OCI-LY7 (cell line): ENCODE measurements at regions not wholly inside any gene's neighbourhood (a gene's known extent, or its start where the extent isn't known, plus 50 kb on each side); places are given as distances from the start of the nearest gene placed in this dataset.
"Not testable (repeated sequence)": the region's sequence is repeated elsewhere in the genome, so short reads cannot be mapped to it uniquely, and the experiment has no call there.

Experiments
- BruUV-seq: library from RNA; stranded (reverse); fragments of 400-500 nt; replicated peaks from 2 replicates; lab custom pipeline; 2021; lab: Mats Ljungman, UMichigan
- CTCF ChIA-PET: fragments of 300-600 bp; sonication (Branson Sonifier 250); formaldehyde crosslinking; loops from one replicate; lab custom pipeline; 2022; ENCODE audit warnings: antibody characterized with exemption; ENCODE audit not compliant: unreplicated experiment; lab: Charles Lee
- POLR2A ChIA-PET: fragments of 300-600 bp; sonication (Branson Sonifier 250); formaldehyde crosslinking; loops from one replicate; lab custom pipeline; 2022; ENCODE audit warnings: antibody characterized with exemption; lab: Charles Lee
- DNase-seq: peaks from one replicate; pipeline ENCODE4 v3.0.0-alpha.2; 2015; ENCODE audit warnings: low spot score
- H2AFZ ChIP-seq: fragments of 200-600 bp; sonication (generic), shearing (Covaris generic); 2 replicates; pipeline ENCODE4 v1.6.1; 2014; ENCODE audit warnings: mild to moderate bottlenecking, antibody characterized with exemption, low read length, moderate library complexity
- H3K27ac ChIP-seq: fragments of 200-600 bp; sonication (generic); 2 replicates; pipeline ENCODE4 v1.5.1; 2014; ENCODE audit warnings: mixed run types, low read depth, mild to moderate bottlenecking, moderate library complexity, low read length, inconsistent platforms; ENCODE audit not compliant: poor library complexity, severe bottlenecking
- H3K36me3 ChIP-seq: fragments of 200-600 bp; sonication (generic); 2 replicates; pipeline ENCODE4 v1.6.1; 2014; ENCODE audit warnings: mild to moderate bottlenecking, antibody characterized with exemption, low read length, moderate library complexity, mixed read lengths; ENCODE audit not compliant: insufficient read depth
- H3K4me1 ChIP-seq: fragments of 200-600 bp; sonication (generic); 2 replicates; pipeline ENCODE4 v1.5.1; 2014; ENCODE audit warnings: mild to moderate bottlenecking, low read length; ENCODE audit not compliant: insufficient read depth, poor library complexity, severe bottlenecking
- H3K4me2 ChIP-seq: fragments of 200-600 bp; sonication (generic); 2 replicates; pipeline ENCODE4 v1.6.1; 2014; ENCODE audit warnings: mild to moderate bottlenecking, low read length
- H3K4me3 ChIP-seq: fragments of 200-600 bp; sonication (generic); 2 replicates; pipeline ENCODE4 v1.5.1; 2014; ENCODE audit warnings: mild to moderate bottlenecking, low read depth, low read length; ENCODE audit not compliant: poor library complexity, severe bottlenecking
- H3K79me2 ChIP-seq: fragments of 200-600 bp; sonication (generic); 2 replicates; pipeline ENCODE4 v1.6.1; 2016; ENCODE audit warnings: low read depth, mild to moderate bottlenecking, low read length, moderate library complexity, mixed read lengths; ENCODE audit not compliant: insufficient read depth
- H3K9me2 ChIP-seq: fragments of 200-600 bp; sonication (generic); 2 replicates; pipeline ENCODE4 v1.6.1; 2016; ENCODE audit warnings: mild to moderate bottlenecking, low read length, mixed read lengths; ENCODE audit not compliant: insufficient read depth
- H3K9me3 ChIP-seq: fragments of 200-600 bp; sonication (generic); 2 replicates; pipeline ENCODE4 v1.6.1; 2014; ENCODE audit warnings: mild to moderate bottlenecking, mixed run types, low read length, mixed read lengths
- H4K20me1 ChIP-seq: fragments of 200-600 bp; sonication (generic); 2 replicates; pipeline ENCODE4 v1.6.1; 2014; ENCODE audit warnings: mild to moderate bottlenecking, antibody characterized with exemption, low read length, moderate library complexity, mixed read lengths; ENCODE audit not compliant: insufficient read depth
- CTCF ChIP-seq: fragments of 200-600 bp; sonication (generic); conservative IDR thresholded peaks from 2 replicates; pipeline ENCODE4 v1.5.1; 2014; ENCODE audit warnings: mild to moderate bottlenecking, antibody characterized with exemption, low read length, moderate library complexity, mixed read lengths
- EZH2phosphoT487 ChIP-seq: fragments of 200-600 bp; sonication (generic); IDR thresholded peaks from 2 replicates; pipeline ENCODE4 v1.6.1; 2018; ENCODE audit warnings: low read depth, borderline replicate concordance, mild to moderate bottlenecking, mixed run types, antibody characterized with exemption, low read length, moderate library complexity, mixed read lengths
- intact Hi-C: fragments of 100-400 bp; cut with micrococcal nuclease; formaldehyde crosslinking; loops from one replicate; pipeline ENCODE4 v1.10.0; 2022; ENCODE audit not compliant: unreplicated experiment

DNA sequence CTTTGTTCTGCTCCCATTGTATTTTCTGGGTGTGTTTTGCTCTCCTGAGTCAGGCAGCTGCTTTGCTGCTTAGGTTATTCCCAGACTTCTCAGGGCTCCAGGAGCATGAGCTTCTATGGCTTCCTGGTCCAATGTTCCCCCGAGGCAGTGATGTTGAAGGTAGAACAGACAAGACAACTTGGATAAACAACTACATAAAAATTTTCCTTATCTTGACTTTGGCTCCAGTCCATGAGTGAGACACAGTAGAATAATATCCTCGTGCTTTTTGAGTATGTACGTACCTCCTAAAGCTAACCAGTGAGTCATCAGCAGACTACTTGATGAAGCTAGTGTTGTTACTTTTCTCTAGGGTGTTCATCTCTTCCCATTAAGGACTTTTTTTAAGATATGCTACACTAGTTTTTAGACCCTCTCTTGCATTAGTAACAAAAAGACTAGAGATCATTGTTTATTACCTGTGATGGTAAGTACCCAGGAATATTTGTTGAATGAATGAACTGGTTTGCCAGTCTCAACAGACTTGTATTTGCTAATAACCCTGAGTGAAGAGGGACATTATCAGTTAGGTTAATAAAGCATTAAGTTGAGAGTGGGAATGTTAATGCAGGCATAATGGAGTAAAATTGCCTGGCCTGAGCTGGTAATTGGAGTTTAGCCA, 131.9 kb downstream of the FHIP1A start:
- POLR2A ChIA-PET, result interaction anchor here (0.5 to 0.7 kb wide), 5 partner anchors 8 to 851 kb away, joined by 3 to 5 read pairs (median 3); no protein-coding TSS in a partner anchor

GRCh38 chr4:151541389-151542071, 132.6 kb downstream of the FHIP1A start:
- Histone ChIP-seq H3K4me2 (no peak overlapping the region), H3K36me3 (no peaks in the 10 kb centered on the region), H3K9me2 (no peaks in the 10 kb centered on the region), H3K4me1 (no peaks in the 10 kb centered on the region), H3K79me2 (no peaks in the 10 kb centered on the region), H2AFZ (no peak overlapping the region), H4K20me1 (no peaks in the 10 kb centered on the region), H3K4me3 (no peak overlapping the region), H3K27ac (no peak overlapping the region), H3K9me3 (no peaks in the 10 kb centered on the region)
- POLR2A ChIA-PET, result interaction anchor here (0.5 to 0.7 kb wide), 4 partner anchors 9 to 295 kb away, joined by 3 to 5 read pairs (median 3); no protein-coding TSS in a partner anchor
- CTCF ChIA-PET, result no interaction called here
- TF ChIP-seq CTCF (no peak), EZH2phosphoT487 (no peak)
- no peak for DNase-seq
- BruUV-seq, result no TSS peak
- intact Hi-C loops, result no loop called here

More for the DNA sequence above, 131.9 kb downstream of the FHIP1A start:
- TF ChIP-seq CTCF, result no peak
- no peak for TF ChIP-seq EZH2phosphoT487
- no peak overlapping the region for H3K4me2 ChIP-seq
- no peaks in the 10 kb centered on the region for H3K36me3 ChIP-seq
- no peak for DNase-seq
- H3K9me2 ChIP-seq, result no peaks in the 10 kb centered on the region
- no peaks in the 10 kb centered on the region for H3K4me1 ChIP-seq
- CTCF ChIA-PET, result no interaction called here
- no peaks in the 10 kb centered on the region for H4K20me1 ChIP-seq
- H2AFZ ChIP-seq, result no peak overlapping the region
- H3K27ac ChIP-seq, result no peak overlapping the region
- H3K9me3 ChIP-seq, result no peaks in the 10 kb centered on the region
- BruUV-seq, result no TSS peak
- H3K4me3 ChIP-seq, result no peak overlapping the region
- no peaks in the 10 kb centered on the region for H3K79me2 ChIP-seq
- intact Hi-C loops, result no loop called here

DNA sequence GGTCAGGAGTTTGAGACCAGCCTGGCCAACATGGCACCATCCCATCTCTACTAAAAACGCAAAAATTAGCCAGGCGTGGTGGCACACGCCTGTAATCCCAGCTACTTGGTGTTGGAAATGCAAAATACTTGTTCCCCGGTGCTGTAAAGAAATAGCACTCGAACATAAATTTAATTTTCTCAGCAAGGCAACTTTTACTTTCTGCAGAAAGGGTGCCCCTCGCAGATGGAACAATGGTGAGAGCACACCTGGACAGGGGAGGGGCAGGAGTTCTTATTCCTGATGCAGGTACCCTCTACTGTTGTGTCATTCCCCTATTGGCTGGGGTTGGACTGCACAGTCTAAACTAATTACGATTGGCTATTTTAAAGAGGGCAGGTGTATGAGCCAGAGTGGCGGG, 139.7 kb downstream of the FHIP1A start:
- intact Hi-C loops, result no loop called here
- no peak overlapping the region for H3K27ac ChIP-seq
- no peaks in the 10 kb centered on the region for H3K4me1 ChIP-seq
- H3K9me3 ChIP-seq, result peaks cover 12% of the 10 kb centered on the region
- no peak overlapping the region for H2AFZ ChIP-seq
- POLR2A ChIA-PET, result no interaction called here
- no TSS peak for BruUV-seq
- H3K4me2 ChIP-seq, result no peak overlapping the region
- DNase-seq, result no peak
- no peaks in the 10 kb centered on the region for H3K36me3 ChIP-seq
- TF ChIP-seq EZH2phosphoT487, result no peak
- no peak for TF ChIP-seq CTCF
- no peaks in the 10 kb centered on the region for H3K79me2 ChIP-seq
- no peak overlapping the region for H3K4me3 ChIP-seq
- CTCF ChIA-PET, result no interaction called here
- H4K20me1 ChIP-seq, result no peaks in the 10 kb centered on the region
- no peaks in the 10 kb centered on the region for H3K9me2 ChIP-seq

GRCh38 chr4:151549378-151549777, 140.4 kb downstream of the FHIP1A start:
- H3K36me3 ChIP-seq, H3K9me2 ChIP-seq, DNase-seq, H2AFZ ChIP-seq, H4K20me1 ChIP-seq, H3K79me2 ChIP-seq, H3K4me2 ChIP-seq, POLR2A ChIA-PET, H3K4me1 ChIP-seq, H3K4me3 ChIP-seq, CTCF ChIA-PET, intact Hi-C loops, H3K27ac ChIP-seq, BruUV-seq: not testable (repeated sequence)
- peaks cover 12% of the 10 kb centered on the region for H3K9me3 ChIP-seq
